Colonic mucosa (tissue), 4 donors: ENCODE measurements at regions not wholly inside any gene's neighbourhood (a gene's known extent, or its start where the extent isn't known, plus 50 kb on each side); places are given as distances from the start of the nearest gene placed in this dataset.

Source experiments
- DNase-seq: peaks from one replicate; pipeline ENCODE4 v3.0.0-alpha.2; 2020
- H3K27ac ChIP-seq: fragments of 200-600 bp; one replicate; pipeline ENCODE4 v1.8.0; 2021
- H3K27me3 ChIP-seq: fragments of 200-600 bp; one replicate; pipeline ENCODE4 v1.8.0; 2021
- H3K36me3 ChIP-seq: fragments of 200-600 bp; one replicate; pipeline ENCODE4 v1.8.0; 2021
- H3K4me1 ChIP-seq: fragments of 200-600 bp; one replicate; pipeline ENCODE4 v1.8.0; 2021; ENCODE audit warnings: mild to moderate bottlenecking
- H3K4me3 ChIP-seq: fragments of 200-600 bp; one replicate; pipeline ENCODE4 v1.8.0; 2021
- H3K9ac ChIP-seq, 2 donors: one replicate each; pipeline ENCODE4 v1.7.0; 2013; ENCODE audit warnings: control low read depth in 2 of 2, low read depth in 2 of 2, low read length in 2 of 2
- H3K9me3 ChIP-seq: fragments of 200-600 bp; one replicate; pipeline ENCODE4 v1.8.0; 2021
- intact Hi-C: fragments of 100-400 bp; cut with DNase I; formaldehyde crosslinking; loops from one replicate; pipeline ENCODE4 v1.14.1; 2022
- TF ChIP-seq, protein P1 (sequence below): fragments of 200-600 bp; IDR thresholded peaks from one replicate; pipeline ENCODE4 v1.8.0; 2022; ENCODE audit warnings: antibody characterized with exemption, mild to moderate bottlenecking
- donor health status: healthy.
- donor health status: DM: no; HTN: no; CAD: no.
- donor health status: DM: no; HTN: no; CAD: no.

DNA sequence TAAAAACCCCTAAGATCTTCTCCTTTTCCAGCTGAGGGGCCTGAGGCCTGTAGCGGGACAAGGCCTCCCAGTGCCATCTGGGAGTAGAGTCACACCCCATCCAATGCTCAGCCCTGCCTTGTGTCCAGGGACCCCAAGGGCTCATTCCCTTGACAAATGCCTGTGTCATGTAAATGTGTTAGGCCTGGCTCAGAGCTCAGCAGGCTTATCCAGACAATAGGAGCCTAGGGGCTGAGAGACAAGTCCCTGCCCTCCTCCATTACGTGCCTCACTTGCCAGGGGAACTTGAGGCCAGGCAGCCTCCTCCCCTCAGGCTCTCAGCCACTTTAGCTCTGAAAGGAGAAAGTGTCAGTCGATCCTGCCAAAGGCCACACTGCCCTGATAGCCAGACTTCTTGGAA, 166.8 kb upstream of the MAMLD1 start:
- no peak overlapping the region for H3K4me3 ChIP-seq
- intact Hi-C loops = no loop called here
- TF ChIP-seq, protein P1, sequence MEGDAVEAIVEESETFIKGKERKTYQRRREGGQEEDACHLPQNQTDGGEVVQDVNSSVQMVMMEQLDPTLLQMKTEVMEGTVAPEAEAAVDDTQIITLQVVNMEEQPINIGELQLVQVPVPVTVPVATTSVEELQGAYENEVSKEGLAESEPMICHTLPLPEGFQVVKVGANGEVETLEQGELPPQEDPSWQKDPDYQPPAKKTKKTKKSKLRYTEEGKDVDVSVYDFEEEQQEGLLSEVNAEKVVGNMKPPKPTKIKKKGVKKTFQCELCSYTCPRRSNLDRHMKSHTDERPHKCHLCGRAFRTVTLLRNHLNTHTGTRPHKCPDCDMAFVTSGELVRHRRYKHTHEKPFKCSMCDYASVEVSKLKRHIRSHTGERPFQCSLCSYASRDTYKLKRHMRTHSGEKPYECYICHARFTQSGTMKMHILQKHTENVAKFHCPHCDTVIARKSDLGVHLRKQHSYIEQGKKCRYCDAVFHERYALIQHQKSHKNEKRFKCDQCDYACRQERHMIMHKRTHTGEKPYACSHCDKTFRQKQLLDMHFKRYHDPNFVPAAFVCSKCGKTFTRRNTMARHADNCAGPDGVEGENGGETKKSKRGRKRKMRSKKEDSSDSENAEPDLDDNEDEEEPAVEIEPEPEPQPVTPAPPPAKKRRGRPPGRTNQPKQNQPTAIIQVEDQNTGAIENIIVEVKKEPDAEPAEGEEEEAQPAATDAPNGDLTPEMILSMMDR = no peak
- no peaks in the 10 kb centered on the region for H3K27me3 ChIP-seq
- no peak overlapping the region for H3K9ac ChIP-seq
- H3K4me1 ChIP-seq = no peaks in the 10 kb centered on the region
- DNase-seq = no peak
- no peak overlapping the region for H3K27ac ChIP-seq
- no peaks in the 10 kb centered on the region for H3K36me3 ChIP-seq
- no peaks in the 10 kb centered on the region for H3K9me3 ChIP-seq

DNA sequence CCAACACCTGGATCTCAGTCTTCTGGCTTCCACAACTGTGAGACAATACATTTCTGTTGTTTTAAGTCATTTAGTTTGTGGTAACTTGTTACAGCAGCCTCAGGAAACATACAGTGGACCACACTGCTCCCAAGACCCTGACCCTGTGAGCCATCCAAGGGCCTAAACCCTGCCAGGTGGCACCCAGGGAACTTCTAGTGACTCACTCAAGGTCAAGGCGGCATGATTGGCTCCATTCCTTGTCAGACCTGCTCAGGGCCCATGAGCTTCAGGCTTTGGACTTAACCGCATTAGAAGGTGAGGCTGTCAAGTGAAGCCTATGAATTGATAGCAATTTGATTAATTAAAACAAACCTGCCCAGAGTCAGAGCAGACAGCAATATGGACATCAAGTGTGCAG, 165.7 kb upstream of the MAMLD1 start:
- H3K36me3 ChIP-seq = no peaks in the 10 kb centered on the region

GRCh38 chrX:150198776-150199175, 164.3 kb upstream of the MAMLD1 start:
- Histone ChIP-seq H3K9ac (no peak overlapping the region), H3K9me3 (no peaks in the 10 kb centered on the region), H3K27me3 (no peaks in the 10 kb centered on the region), H3K27ac (no peak overlapping the region), H3K36me3 (no peaks in the 10 kb centered on the region), H3K4me1 (no peaks in the 10 kb centered on the region), H3K4me3 (no peak overlapping the region)
- intact Hi-C loops = no loop called here
- DNase-seq = no peak
- TF ChIP-seq, protein P1 = no peak

More for the DNA sequence above, 165.7 kb upstream of the MAMLD1 start:
- Histone ChIP-seq H3K27ac (no peak overlapping the region), H3K27me3 (no peaks in the 10 kb centered on the region), H3K9me3 (no peaks in the 10 kb centered on the region), H3K4me1 (no peaks in the 10 kb centered on the region), H3K4me3 (no peak overlapping the region), H3K9ac (no peak overlapping the region)
- DNase-seq = no peak
- intact Hi-C loops = no loop called here
- TF ChIP-seq, protein P1 = no peak

- Histone ChIP-seq H3K9me3 (no peaks in the 10 kb centered on the region), H3K9ac (no peak overlapping the region), H3K36me3 (no peaks in the 10 kb centered on the region), H3K4me1 (no peaks in the 10 kb centered on the region), H3K4me3 (no peak overlapping the region), H3K27ac (no peak overlapping the region), H3K27me3 (no peaks in the 10 kb centered on the region)
- no peak for DNase-seq
- TF ChIP-seq, protein P1 = no peak
- intact Hi-C loops = no loop called here
Observed at GRCh38 chrX:150199181-150199580, 163.9 kb upstream of the MAMLD1 start.

DNA sequence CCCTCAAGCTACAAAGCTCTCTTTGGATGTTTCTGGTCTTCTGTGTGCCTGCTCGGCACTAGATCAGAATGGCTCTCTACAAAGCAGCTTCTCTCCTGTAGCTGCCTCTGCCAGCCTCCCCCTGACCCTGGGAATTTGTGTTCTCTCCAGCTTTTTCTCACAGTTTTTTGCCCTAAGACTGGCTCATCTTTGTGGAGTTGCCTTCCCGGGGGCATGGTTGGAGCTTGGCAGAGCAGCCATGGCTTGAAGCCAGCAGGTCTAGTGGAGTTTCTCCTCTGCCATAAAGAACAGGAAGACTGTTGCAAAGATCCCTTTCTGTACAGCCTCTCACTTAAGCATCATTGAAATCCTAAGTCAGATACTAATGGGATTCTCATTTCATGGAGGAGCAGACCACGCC, 163.3 kb upstream of the MAMLD1 start:
- H3K4me1 ChIP-seq = no peaks in the 10 kb centered on the region
- no peak for DNase-seq
- H3K9ac ChIP-seq = no peak overlapping the region

More for the DNA sequence above, 163.3 kb upstream of the MAMLD1 start:
- Histone ChIP-seq H3K27ac (no peak overlapping the region), H3K4me3 (no peak overlapping the region), H3K36me3 (no peaks in the 10 kb centered on the region), H3K9me3 (no peaks in the 10 kb centered on the region), H3K27me3 (no peaks in the 10 kb centered on the region)
- TF ChIP-seq, protein P1 = no peak
- intact Hi-C loops = no loop called here
